H1 (cell line): ENCODE measurements at regions not wholly inside any gene's neighbourhood (a gene's known extent, or its start where the extent isn't known, plus 50 kb on each side); places are given as distances from the start of the nearest gene placed in this dataset.

Experiments
- CBX5 ChIP-seq: fragments of 300-800, 300-1000 bp; sonication (generic); IDR thresholded peaks from 2 replicates; pipeline ENCODE4 v1.7.1; 2016; ENCODE audit warnings: antibody characterized with exemption, low read length, low read depth
- CEBPB ChIP-seq: IDR thresholded peaks from 2 replicates; pipeline ENCODE4 v1.6.1; 2012; ENCODE audit warnings: low read depth, low read length
- CHD1 ChIP-seq: IDR thresholded peaks from 2 replicates; pipeline ENCODE4 v1.6.1; 2012; ENCODE audit warnings: low read depth, low read length, improper control_type of control experiment
- CHD7 ChIP-seq: fragments of 300-600 bp; sonication (generic); IDR thresholded peaks from 2 replicates; pipeline ENCODE4 v1.7.1; 2012; ENCODE audit warnings: low read length, moderate library complexity, mild to moderate bottlenecking, inconsistent platforms; ENCODE audit not compliant: insufficient replicate concordance
- CTCF ChIP-seq, 3 experiments: IDR thresholded peaks; 1 replicate in 2 of 3; 2 replicates in 1 of 3; pipeline versions ENCODE4 v1.5.1 to v1.6.1; 2011; ENCODE audit warnings: low read length in 3 of 3, mild to moderate bottlenecking in 3 of 3, inconsistent platforms in 2 of 3, low read depth in 1 of 3, moderate library complexity in 1 of 3; ENCODE audit not compliant: insufficient read depth in 1 of 3; ENCODE audit errors: control extremely low read depth in 1 of 3
- EZH2 ChIP-seq: fragments of 200-600 bp; sonication (generic); IDR thresholded peaks from 2 replicates; pipeline ENCODE4 v1.7.1; 2012; ENCODE audit warnings: low read depth, mild to moderate bottlenecking, moderate library complexity, low read length, inconsistent platforms; ENCODE audit not compliant: severe bottlenecking
- GABPA ChIP-seq: IDR thresholded peaks from 2 replicates; pipeline ENCODE4 v1.6.1; 2011; ENCODE audit warnings: mild to moderate bottlenecking, low read length, moderate library complexity, borderline replicate concordance; ENCODE audit not compliant: insufficient read depth
- MAX ChIP-seq: IDR thresholded peaks from 2 replicates; pipeline ENCODE4 v1.6.1; 2012; ENCODE audit warnings: inconsistent platforms
- POLR2A ChIP-seq, 2 experiments: IDR thresholded peaks; 1 replicate in 1 of 2; 2 replicates in 1 of 2; pipeline ENCODE4 v1.6.1; 2011; ENCODE audit warnings: low read depth in 2 of 2, low read length in 2 of 2, mild to moderate bottlenecking in 2 of 2; ENCODE audit errors: control extremely low read depth in 1 of 2
- POLR2AphosphoS5 ChIP-seq: IDR thresholded peaks from 2 replicates; pipeline ENCODE4 v1.6.1; 2011; ENCODE audit warnings: low read depth, low read length
- TAF7 ChIP-seq: optimal IDR thresholded peaks from 2 replicates; pipeline ENCODE3; 2011; ENCODE audit warnings: low read depth, mild to moderate bottlenecking, inconsistent platforms, low read length, moderate library complexity, borderline replicate concordance
- TCF12 ChIP-seq: IDR thresholded peaks from 2 replicates; pipeline ENCODE4 v1.6.1; 2011; ENCODE audit warnings: low read depth, mild to moderate bottlenecking, low read length
- USF2 ChIP-seq: IDR thresholded peaks from 2 replicates; pipeline ENCODE4 v1.6.1; 2011; ENCODE audit warnings: low read length, improper control_type of control experiment
- ZNF274 ChIP-seq: IDR thresholded peaks from 2 replicates; pipeline ENCODE4 v1.7.0; 2012; ENCODE audit warnings: low read length, borderline replicate concordance; ENCODE audit errors: extremely low read depth

- no peak for TF ChIP-seq MAX
- no peak for TF ChIP-seq POLR2AphosphoS5
- no peak for TF ChIP-seq TAF7
- no peak for TF ChIP-seq CTCF (IDR thresholded peaks at IDR 0.05; ENCODE audit: control extremely low read depth in 1 of 3, insufficient read depth in 1 of 3, low read depth in 1 of 3, low read length in 3 of 3)
- TF ChIP-seq POLR2A (IDR thresholded peaks at IDR 0.05; ENCODE audit: control extremely low read depth in 1 of 2, low read depth in 2 of 2, low read length in 2 of 2): no peak
- TF ChIP-seq USF2: no peak
- no peak for TF ChIP-seq TCF12
- no peak for TF ChIP-seq ZNF274
- no peak for TF ChIP-seq CEBPB
- TF ChIP-seq EZH2: no peak
- no peak for TF ChIP-seq CHD1
- no peak for TF ChIP-seq CHD7
- TF ChIP-seq CBX5: no peak
- TF ChIP-seq GABPA: no peak
These were observed 266.7 kb upstream of the ATP10A start for GRCh38 chr15:26129852-26130251.
